ENCODE measurements at regions not wholly inside any gene's neighbourhood (a gene's known extent, or its start where the extent isn't known, plus 50 kb on each side); places are given as distances from the start of the nearest gene placed in this dataset.

- H3K27ac Mint-ChIP-seq = no peak overlapping the region
- no peak for DNase-seq (ENCODE audit: low spot score)
- H3K4me3 Mint-ChIP-seq = no peak overlapping the region
- TF ChIP-seq ATF1 (CRISPR knock-in tag; IDR thresholded peaks at IDR 0.05) (no peak), AFF4 (CRISPR knock-in tag; IDR thresholded peaks at IDR 0.05; ENCODE audit: borderline replicate concordance) (no peak), KAT7 (CRISPR knock-in tag; IDR thresholded peaks at IDR 0.05; ENCODE audit: borderline replicate concordance) (no peak), ELF4 (CRISPR knock-in tag; IDR thresholded peaks at IDR 0.05; ENCODE audit: low read depth) (no peak), HMGXB4 (CRISPR knock-in tag; IDR thresholded peaks at IDR 0.05) (no peak), HMGA2 (CRISPR knock-in tag; IDR thresholded peaks at IDR 0.05) (no peak), SMAD4 (CRISPR knock-in tag; IDR thresholded peaks at IDR 0.05) (no peak), GTF2I (CRISPR knock-in tag; conservative IDR thresholded peaks at IDR 0.05) (no peak), NR3C1 (CRISPR knock-in tag; conservative IDR thresholded peaks at IDR 0.05; ENCODE audit: low read depth) (no peak), MLX (CRISPR knock-in tag; IDR thresholded peaks at IDR 0.05) (no peak), ZNF512 (CRISPR knock-in tag; IDR thresholded peaks at IDR 0.05; ENCODE audit: borderline replicate concordance) (no peak), OVOL2 (CRISPR knock-in tag; IDR thresholded peaks at IDR 0.05; ENCODE audit: borderline replicate concordance) (no peak), MAX (CRISPR knock-in tag; IDR thresholded peaks at IDR 0.05) (no peak)
- H3K36me3 Mint-ChIP-seq = no peaks in the 10 kb centered on the region
- ChIA-PET POLR2A (no interaction called here), CTCF (interaction anchor here (0.7 kb wide), 1 partner anchor 270 kb away, joined by 3 read pairs; no protein-coding TSS in a partner anchor)
- ATAC-seq = no peak
- no peaks in the 10 kb centered on the region for H3K9me3 Mint-ChIP-seq
- H3K27me3 Mint-ChIP-seq (ENCODE audit: low read depth) = no peaks in the 10 kb centered on the region
- peaks cover 15% of the 10 kb centered on the region for H3K4me1 Mint-ChIP-seq
These were observed 192.0 kb downstream of the MTX2 start for GRCh38 chr2:176461098-176461808.

- H3K9me3 Mint-ChIP-seq = no peaks in the 10 kb centered on the region
- DNase-seq (ENCODE audit: low spot score) (no peak), ATAC-seq (no peak)
- ChIA-PET POLR2A (no interaction called here), CTCF (interaction anchor here (0.7 kb wide), 1 partner anchor 270 kb away, joined by 3 read pairs; no protein-coding TSS in a partner anchor)
- H3K36me3 Mint-ChIP-seq = no peaks in the 10 kb centered on the region
- H3K4me1 Mint-ChIP-seq = peaks cover 15% of the 10 kb centered on the region
- H3K27ac Mint-ChIP-seq = no peak overlapping the region
- no peaks in the 10 kb centered on the region for H3K27me3 Mint-ChIP-seq (ENCODE audit: low read depth)
- H3K4me3 Mint-ChIP-seq = no peak overlapping the region
- no peak for TF ChIP-seq ZNF219 (CRISPR knock-in tag; IDR thresholded peaks at IDR 0.05; ENCODE audit: borderline replicate concordance)
- TF ChIP-seq CBFB (CRISPR knock-in tag; IDR thresholded peaks at IDR 0.05; ENCODE audit: low read depth) = no peak
- no peak for TF ChIP-seq ZNF512 (CRISPR knock-in tag; IDR thresholded peaks at IDR 0.05; ENCODE audit: borderline replicate concordance)
- no peak for TF ChIP-seq GABPB1 (CRISPR knock-in tag; IDR thresholded peaks at IDR 0.05)
- TF ChIP-seq JAZF1 (CRISPR knock-in tag; IDR thresholded peaks at IDR 0.05) = no peak
- TF ChIP-seq ERG (CRISPR knock-in tag; IDR thresholded peaks at IDR 0.05) = no peak
- TF ChIP-seq ELF4 (CRISPR knock-in tag; IDR thresholded peaks at IDR 0.05; ENCODE audit: low read depth) = no peak
- no peak for TF ChIP-seq PREB (CRISPR knock-in tag; IDR thresholded peaks at IDR 0.05; ENCODE audit: borderline replicate concordance)
These were observed 192.8 kb downstream of the MTX2 start for GRCh38 chr2:176461809-176462670.

Measured in WTC11 (cell line).